IPS-20b (cell line): ENCODE measurements at regions not wholly inside any gene's neighbourhood (a gene's known extent, or its start where the extent isn't known, plus 50 kb on each side); places are given as distances from the start of the nearest gene placed in this dataset.
"Not testable (repeated sequence)": the region's sequence is repeated elsewhere in the genome, so short reads cannot be mapped to it uniquely, and the experiment has no call there.

Experiments used
- H3K27ac ChIP-seq: one replicate; pipeline ENCODE4 v1.5.1; 2013; ENCODE audit warnings: low read length
- H3K27me3 ChIP-seq: 2 replicates; pipeline ENCODE4 v1.6.1; 2013; ENCODE audit warnings: mild to moderate bottlenecking, low read length, inconsistent platforms; ENCODE audit not compliant: insufficient read depth
- H3K36me3 ChIP-seq: 2 replicates; pipeline ENCODE4 v1.6.1; 2013; ENCODE audit warnings: low read depth, mild to moderate bottlenecking, inconsistent platforms, low read length, moderate library complexity; ENCODE audit not compliant: insufficient read depth
- H3K4me1 ChIP-seq: 2 replicates; pipeline ENCODE4 v1.6.1; 2013; ENCODE audit warnings: mild to moderate bottlenecking, control low read depth, inconsistent platforms, low read length, moderate library complexity; ENCODE audit not compliant: insufficient read depth
- H3K4me3 ChIP-seq: 2 replicates; pipeline ENCODE4 v1.5.1; 2013; ENCODE audit warnings: mild to moderate bottlenecking, low read length, inconsistent platforms
- H3K9ac ChIP-seq: 2 replicates; pipeline ENCODE4 v1.6.1; 2013; ENCODE audit warnings: low read depth, mild to moderate bottlenecking, inconsistent platforms, low read length, moderate library complexity
- H3K9me3 ChIP-seq: 2 replicates; pipeline ENCODE4 v1.6.1; 2013; ENCODE audit warnings: mild to moderate bottlenecking, low read depth, low read length, inconsistent platforms; ENCODE audit not compliant: insufficient read depth

- H3K27ac ChIP-seq = no peak overlapping the region
- no peaks in the 10 kb centered on the region; the same call in 1 of the 2 replicates for H3K4me1 ChIP-seq
- H3K36me3 ChIP-seq = no peaks in the 10 kb centered on the region
- H3K9me3 ChIP-seq = no peaks in the 10 kb centered on the region; the same call in 1 of the 2 replicates
- H3K9ac ChIP-seq = no peak overlapping the region
- no peak overlapping the region for H3K4me3 ChIP-seq
- no peaks in the 10 kb centered on the region for H3K27me3 ChIP-seq
These were observed 126.0 kb upstream of the TOP1 start for GRCh38 chr20:40902661-40903060.

GRCh38 chr20:40908309-40908708, 120.3 kb upstream of the TOP1 start:
- Histone ChIP-seq H3K27me3 (no peaks in the 10 kb centered on the region), H3K4me1 (no peaks in the 10 kb centered on the region), H3K4me3 (no peak overlapping the region), H3K36me3 (no peaks in the 10 kb centered on the region), H3K27ac (no peak overlapping the region), H3K9me3 (no peaks in the 10 kb centered on the region; the same call in 1 of the 2 replicates), H3K9ac (no peak overlapping the region)

- H3K36me3 ChIP-seq, H3K4me1 ChIP-seq, H3K27me3 ChIP-seq, H3K9me3 ChIP-seq, H3K27ac ChIP-seq, H3K4me3 ChIP-seq, H3K9ac ChIP-seq: not testable (repeated sequence)
These were observed 119.1 kb upstream of the TOP1 start for GRCh38 chr20:40909489-40909888.

- H3K9ac ChIP-seq, H3K27me3 ChIP-seq, H3K9me3 ChIP-seq, H3K4me3 ChIP-seq, H3K36me3 ChIP-seq, H3K27ac ChIP-seq, H3K4me1 ChIP-seq: not testable (repeated sequence)
These were observed 118.2 kb upstream of the TOP1 start for GRCh38 chr20:40910436-40910835.

- H3K4me1 ChIP-seq, H3K9ac ChIP-seq, H3K27ac ChIP-seq, H3K27me3 ChIP-seq, H3K4me3 ChIP-seq, H3K36me3 ChIP-seq, H3K9me3 ChIP-seq: not testable (repeated sequence)
These were observed 117.5 kb upstream of the TOP1 start for GRCh38 chr20:40911152-40911551.

GRCh38 chr20:40913224-40914185, 115.1 kb upstream of the TOP1 start:
- Histone ChIP-seq H3K4me3 (no peak overlapping the region), H3K4me1 (no peaks in the 10 kb centered on the region), H3K9ac (no peak overlapping the region), H3K9me3 (no peaks in the 10 kb centered on the region), H3K27ac (no peak overlapping the region), H3K27me3 (no peaks in the 10 kb centered on the region), H3K36me3 (no peaks in the 10 kb centered on the region)

- Histone ChIP-seq H3K36me3 (no peaks in the 10 kb centered on the region), H3K4me3 (no peak overlapping the region), H3K27me3 (no peaks in the 10 kb centered on the region), H3K9ac (no peak overlapping the region), H3K27ac (no peak overlapping the region), H3K4me1 (no peaks in the 10 kb centered on the region), H3K9me3 (no peaks in the 10 kb centered on the region)
These were observed 112.9 kb upstream of the TOP1 start for GRCh38 chr20:40915756-40916155.

- H3K27ac ChIP-seq = no peak overlapping the region
- no peaks in the 10 kb centered on the region for H3K36me3 ChIP-seq
- no peak overlapping the region for H3K4me3 ChIP-seq
- H3K4me1 ChIP-seq = no peaks in the 10 kb centered on the region
- H3K9me3 ChIP-seq = no peaks in the 10 kb centered on the region
- no peaks in the 10 kb centered on the region for H3K27me3 ChIP-seq
- H3K9ac ChIP-seq = no peak overlapping the region
These were observed 112.3 kb upstream of the TOP1 start for GRCh38 chr20:40916276-40916675.

GRCh38 chr20:40920291-40920690, 108.3 kb upstream of the TOP1 start:
- no peaks in the 10 kb centered on the region for H3K9me3 ChIP-seq
- H3K4me3 ChIP-seq = no peak overlapping the region
- no peaks in the 10 kb centered on the region for H3K36me3 ChIP-seq
- H3K27me3 ChIP-seq = no peaks in the 10 kb centered on the region
- H3K27ac ChIP-seq = no peak overlapping the region
- no peak overlapping the region for H3K9ac ChIP-seq
- no peaks in the 10 kb centered on the region for H3K4me1 ChIP-seq

- Histone ChIP-seq H3K9ac (no peak overlapping the region), H3K9me3 (no peaks in the 10 kb centered on the region), H3K4me3 (no peak overlapping the region), H3K36me3 (no peaks in the 10 kb centered on the region), H3K27ac (no peak overlapping the region), H3K4me1 (no peaks in the 10 kb centered on the region), H3K27me3 (no peaks in the 10 kb centered on the region)
These were observed 105.8 kb upstream of the TOP1 start for GRCh38 chr20:40922865-40923264.

- Histone ChIP-seq H3K4me3 (no peak overlapping the region), H3K9me3 (no peaks in the 10 kb centered on the region), H3K4me1 (no peaks in the 10 kb centered on the region), H3K27me3 (no peaks in the 10 kb centered on the region), H3K36me3 (no peaks in the 10 kb centered on the region), H3K27ac (no peak overlapping the region), H3K9ac (no peak overlapping the region)
These were observed 102.7 kb upstream of the TOP1 start for GRCh38 chr20:40925829-40926510.

- Histone ChIP-seq H3K4me1 (no peaks in the 10 kb centered on the region), H3K4me3 (no peak overlapping the region)
These were observed 101.7 kb upstream of the TOP1 start for GRCh38 chr20:40926928-40927327.

More at GRCh38 chr20:40926928-40927327, 101.7 kb upstream of the TOP1 start:
- Histone ChIP-seq H3K27ac (no peak overlapping the region), H3K9ac (no peak overlapping the region), H3K27me3 (no peaks in the 10 kb centered on the region), H3K9me3 (no peaks in the 10 kb centered on the region), H3K36me3 (no peaks in the 10 kb centered on the region)
